OCI-LY1 (cell line): ENCODE measurements at regions not wholly inside any gene's neighbourhood (a gene's known extent, or its start where the extent isn't known, plus 50 kb on each side); places are given as distances from the start of the nearest gene placed in this dataset.

Experiments used
- CTCF ChIP-seq: fragments of 200-600 bp; sonication (generic), shearing (Covaris generic); IDR thresholded peaks from 2 replicates; pipeline ENCODE4 v1.5.1; 2017; ENCODE audit warnings: mild to moderate bottlenecking, antibody characterized with exemption, low read length, moderate library complexity, mixed read lengths
- EZH2 ChIP-seq: fragments of 200-600 bp; sonication (generic), shearing (Covaris generic); IDR thresholded peaks from 2 replicates; pipeline ENCODE4 v1.8.0; 2017; ENCODE audit warnings: borderline replicate concordance, mixed run types, mild to moderate bottlenecking, antibody characterized with exemption, low read length, moderate library complexity, mixed read lengths

- TF ChIP-seq CTCF (no peak), EZH2 (no peak)
Measured at GRCh38 chr20:52830598-52830997, 141.6 kb upstream of the TSHZ2 start.
